ENCODE measurements at regions not wholly inside any gene's neighbourhood (a gene's known extent, or its start where the extent isn't known, plus 50 kb on each side); places are given as distances from the start of the nearest gene placed in this dataset.

GRCh38 chr12:87802721-87803011 lies 226.5 kb downstream of the C12orf50 start:
- TF ChIP-seq CTCF (tag by site-specific recombination; IDR thresholded peaks at IDR 0.05) (no peak), ZNF785 (tag by site-specific recombination; IDR thresholded peaks at IDR 0.05) (no peak)
